ENCODE measurements at regions not wholly inside any gene's neighbourhood (a gene's known extent, or its start where the extent isn't known, plus 50 kb on each side); places are given as distances from the start of the nearest gene placed in this dataset.

GRCh38 chr5:69004676-69005075 lies 89.1 kb upstream of the SLC30A5 start:
- Histone ChIP-seq H3K9me3 (no peaks in the 10 kb centered on the region), H3K36me3 (no peaks in the 10 kb centered on the region), H3K27me3 (no peaks in the 10 kb centered on the region), H3K27ac (no peak overlapping the region), H3K4me1 (no peaks in the 10 kb centered on the region), H3K4me3 (no peak overlapping the region)
- no peak for TF ChIP-seq CTCF (IDR thresholded peaks at IDR 0.05)
- TF ChIP-seq POLR2A (IDR thresholded peaks at IDR 0.05) = no peak
- no peak for TF ChIP-seq EP300 (IDR thresholded peaks at IDR 0.05)
- no peak for TF ChIP-seq POLR2AphosphoS5 (IDR thresholded peaks at IDR 0.05)
- no peak for DNase-seq
- WGBS, 2 donors = 73 to 80% methylated on average over 3 of the region's 3 CpGs
- ATAC-seq (ENCODE audit: low FRiP score in 2 of 2) = no peak

- Histone ChIP-seq H3K36me3 (no peaks in the 10 kb centered on the region), H3K27me3 (no peaks in the 10 kb centered on the region), H3K4me1 (no peaks in the 10 kb centered on the region), H3K9me3 (no peaks in the 10 kb centered on the region), H3K4me3 (no peak overlapping the region), H3K27ac (no peak overlapping the region)
- ATAC-seq (ENCODE audit: low FRiP score in 2 of 2) (no peak), DNase-seq (no peak)
- no peak for TF ChIP-seq CTCF (IDR thresholded peaks at IDR 0.05)
- TF ChIP-seq POLR2AphosphoS5 (IDR thresholded peaks at IDR 0.05) = no peak
- TF ChIP-seq POLR2A (IDR thresholded peaks at IDR 0.05) = no peak
- no peak for TF ChIP-seq EP300 (IDR thresholded peaks at IDR 0.05)
- WGBS, 2 donors = 72 to 74% methylated on average over 2 of the region's 2 CpGs
Observed at GRCh38 chr5:69006030-69006429, 87.8 kb upstream of the SLC30A5 start.

GRCh38 chr5:69007163-69007562 lies 86.7 kb upstream of the SLC30A5 start:
- no peaks in the 10 kb centered on the region for H3K36me3 ChIP-seq
- H3K27me3 ChIP-seq = no peaks in the 10 kb centered on the region
- no peaks in the 10 kb centered on the region for H3K9me3 ChIP-seq
- DNase-seq (no peak), ATAC-seq (ENCODE audit: low FRiP score in 2 of 2) (no peak)
- H3K27ac ChIP-seq = no peak overlapping the region
- WGBS, 2 donors = 51 to 64% methylated on average over 4 of the region's 4 CpGs
- H3K4me1 ChIP-seq = no peaks in the 10 kb centered on the region
- H3K4me3 ChIP-seq = no peak overlapping the region
- TF ChIP-seq EP300 (IDR thresholded peaks at IDR 0.05) = no peak
- no peak for TF ChIP-seq CTCF (IDR thresholded peaks at IDR 0.05)
- TF ChIP-seq POLR2A (IDR thresholded peaks at IDR 0.05) = no peak
- TF ChIP-seq POLR2AphosphoS5 (IDR thresholded peaks at IDR 0.05) = no peak

GRCh38 chr5:69007726-69008368 lies 86.0 kb upstream of the SLC30A5 start:
- no peak overlapping the region for H3K4me3 ChIP-seq
- no peaks in the 10 kb centered on the region for H3K27me3 ChIP-seq
- H3K36me3 ChIP-seq = no peaks in the 10 kb centered on the region
- TF ChIP-seq CTCF (IDR thresholded peaks at IDR 0.05) (peak; percentile 42 to 74 (median 60)), POLR2A (IDR thresholded peaks at IDR 0.05) (no peak)
- ATAC-seq (ENCODE audit: low FRiP score in 2 of 2) = peak in 1 of 2 donors; percentile 69
- H3K4me1 ChIP-seq = no peaks in the 10 kb centered on the region
- no peak overlapping the region for H3K27ac ChIP-seq
- DNase-seq = peak in 1 of 2 donors; percentile 35
- WGBS, 2 donors = 17 to 26% methylated on average over 4 of the region's 4 CpGs
- no peaks in the 10 kb centered on the region for H3K9me3 ChIP-seq

- no peak for ATAC-seq (ENCODE audit: low FRiP score in 2 of 2)
Observed at GRCh38 chr5:69010476-69010875, 83.3 kb upstream of the SLC30A5 start.

More at GRCh38 chr5:69010476-69010875, 83.3 kb upstream of the SLC30A5 start:
- DNase-seq = no peak
- no peaks in the 10 kb centered on the region for H3K36me3 ChIP-seq
- H3K27me3 ChIP-seq = no peaks in the 10 kb centered on the region
- H3K9me3 ChIP-seq = no peaks in the 10 kb centered on the region
- no peak overlapping the region for H3K27ac ChIP-seq
- 82% methylated on average over 4 of the region's 4 CpGs for WGBS, 2 donors
- no peak overlapping the region for H3K4me3 ChIP-seq
- TF ChIP-seq CTCF (IDR thresholded peaks at IDR 0.05) (no peak), POLR2AphosphoS5 (IDR thresholded peaks at IDR 0.05) (no peak), POLR2A (IDR thresholded peaks at IDR 0.05) (no peak), EP300 (IDR thresholded peaks at IDR 0.05) (no peak)
- no peaks in the 10 kb centered on the region for H3K4me1 ChIP-seq

Measured in upper lobe of left lung (tissue), 6 donors.